MM.1S (cell line): ENCODE measurements at regions not wholly inside any gene's neighbourhood (a gene's known extent, or its start where the extent isn't known, plus 50 kb on each side); places are given as distances from the start of the nearest gene placed in this dataset.

Experiments
- DNase-seq: peaks from one replicate; pipeline ENCODE4 v3.0.0-alpha.2; 2015
- H2AFZ ChIP-seq: fragments of 300-600 bp; sonication (generic); 2 replicates; pipeline ENCODE4 v1.6.0; 2016; ENCODE audit warnings: antibody characterized with exemption, low read length
- H3F3A ChIP-seq: fragments of 300-600 bp; sonication (generic); 2 replicates; pipeline ENCODE4 v1.6.1; 2016; ENCODE audit warnings: mild to moderate bottlenecking, antibody characterized with exemption, low read length, moderate library complexity, mixed read lengths; ENCODE audit not compliant: insufficient read depth
- H3K27ac ChIP-seq: fragments of 300-600 bp; sonication (generic); 2 replicates; pipeline ENCODE4 v1.5.1; 2016; ENCODE audit warnings: mild to moderate bottlenecking, low read length
- H3K27me3 ChIP-seq: fragments of 300-600 bp; sonication (generic); replicated peaks from 2 replicates; pipeline ENCODE4 v1.6.0; 2016; ENCODE audit warnings: low read length; ENCODE audit not compliant: insufficient read depth
- H3K36me3 ChIP-seq: fragments of 300-600 bp; sonication (generic); replicated peaks from 2 replicates; pipeline ENCODE4 v1.6.1; 2016; ENCODE audit warnings: mild to moderate bottlenecking, low read length, mixed read lengths; ENCODE audit not compliant: insufficient read depth
- H3K4me1 ChIP-seq: fragments of 300-600 bp; sonication (generic); 2 replicates; pipeline ENCODE4 v1.6.1; 2016; ENCODE audit warnings: low read length, mixed read lengths
- H3K4me2 ChIP-seq: fragments of 300-600 bp; sonication (generic); 2 replicates; pipeline ENCODE4 v1.6.0; 2016; ENCODE audit warnings: low read depth, low read length
- H3K4me3 ChIP-seq: fragments of 300-600 bp; sonication (generic); 2 replicates; pipeline ENCODE4 v1.5.1; 2016; ENCODE audit warnings: low read length, mixed read lengths
- H3K79me2 ChIP-seq: fragments of 300-600 bp; sonication (generic); 2 replicates; pipeline ENCODE4 v1.6.1; 2016; ENCODE audit warnings: mixed run types, low read length, mixed read lengths
- H3K9ac ChIP-seq: fragments of 300-600 bp; sonication (generic); 2 replicates; pipeline ENCODE4 v1.6.1; 2016; ENCODE audit warnings: low read length, mixed read lengths
- H3K9me2 ChIP-seq: fragments of 300-600 bp; sonication (generic); replicated peaks from 2 replicates; pipeline ENCODE4 v1.6.1; 2016; ENCODE audit warnings: mild to moderate bottlenecking, low read length, mixed read lengths; ENCODE audit not compliant: insufficient read depth
- H3K9me3 ChIP-seq: fragments of 300-600 bp; sonication (generic); replicated peaks from 2 replicates; pipeline ENCODE4 v1.6.1; 2016; ENCODE audit warnings: mild to moderate bottlenecking, low read length, mixed read lengths; ENCODE audit not compliant: insufficient read depth
- H4K20me1 ChIP-seq: fragments of 300-600 bp; sonication (generic); 2 replicates; pipeline ENCODE4 v1.6.1; 2016; ENCODE audit warnings: mild to moderate bottlenecking, low read length, moderate library complexity, mixed read lengths; ENCODE audit not compliant: insufficient read depth
- EZH2 ChIP-seq: fragments of 300-600 bp; sonication (generic); optimal IDR thresholded peaks from 2 replicates; pipeline ENCODE3; 2017; ENCODE audit warnings: low read depth, mild to moderate bottlenecking, antibody characterized with exemption, low read length, mixed read lengths
- EZH2phosphoT487 ChIP-seq: fragments of 300-600 bp; sonication (generic); IDR thresholded peaks from 2 replicates; pipeline ENCODE4 v1.6.1; 2018; ENCODE audit warnings: antibody characterized with exemption, low read length
- TF ChIP-seq, protein P1 (sequence below): fragments of 300-600 bp; sonication (generic); IDR thresholded peaks from 2 replicates; pipeline ENCODE4 v1.5.1; 2016; ENCODE audit warnings: antibody characterized with exemption, low read length, mixed read lengths

DNA sequence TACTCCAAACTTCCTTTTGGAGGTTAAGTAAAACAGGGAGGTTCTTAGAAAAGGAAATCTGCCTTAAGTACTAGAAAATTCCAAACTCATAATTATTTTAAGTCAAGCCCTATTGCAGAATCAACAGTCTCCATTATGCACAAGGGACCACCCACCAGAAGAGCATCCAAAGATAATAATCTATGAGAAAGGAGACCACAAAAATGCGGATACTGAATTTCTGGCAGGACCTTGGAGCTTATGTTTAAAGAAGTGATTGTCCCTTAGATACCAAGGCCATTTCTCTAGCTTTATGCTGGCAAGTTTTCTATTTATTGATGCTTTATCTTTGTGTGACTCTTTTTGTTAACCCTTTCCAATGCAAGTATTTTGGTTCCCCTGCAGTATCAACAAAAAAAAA lies 404.0 kb upstream of the MMADHC start:
- no peak for DNase-seq
- no peak for TF ChIP-seq EZH2phosphoT487
- no peak for TF ChIP-seq EZH2
- TF ChIP-seq, protein P1, sequence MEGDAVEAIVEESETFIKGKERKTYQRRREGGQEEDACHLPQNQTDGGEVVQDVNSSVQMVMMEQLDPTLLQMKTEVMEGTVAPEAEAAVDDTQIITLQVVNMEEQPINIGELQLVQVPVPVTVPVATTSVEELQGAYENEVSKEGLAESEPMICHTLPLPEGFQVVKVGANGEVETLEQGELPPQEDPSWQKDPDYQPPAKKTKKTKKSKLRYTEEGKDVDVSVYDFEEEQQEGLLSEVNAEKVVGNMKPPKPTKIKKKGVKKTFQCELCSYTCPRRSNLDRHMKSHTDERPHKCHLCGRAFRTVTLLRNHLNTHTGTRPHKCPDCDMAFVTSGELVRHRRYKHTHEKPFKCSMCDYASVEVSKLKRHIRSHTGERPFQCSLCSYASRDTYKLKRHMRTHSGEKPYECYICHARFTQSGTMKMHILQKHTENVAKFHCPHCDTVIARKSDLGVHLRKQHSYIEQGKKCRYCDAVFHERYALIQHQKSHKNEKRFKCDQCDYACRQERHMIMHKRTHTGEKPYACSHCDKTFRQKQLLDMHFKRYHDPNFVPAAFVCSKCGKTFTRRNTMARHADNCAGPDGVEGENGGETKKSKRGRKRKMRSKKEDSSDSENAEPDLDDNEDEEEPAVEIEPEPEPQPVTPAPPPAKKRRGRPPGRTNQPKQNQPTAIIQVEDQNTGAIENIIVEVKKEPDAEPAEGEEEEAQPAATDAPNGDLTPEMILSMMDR = no peak
- Histone ChIP-seq H4K20me1 (no peaks in the 10 kb centered on the region), H2AFZ (no peak overlapping the region), H3K9ac (no peak overlapping the region), H3K4me3 (no peak overlapping the region), H3K79me2 (no peaks in the 10 kb centered on the region), H3K4me2 (no peak overlapping the region), H3K27ac (no peak overlapping the region), H3K9me3 (no peaks in the 10 kb centered on the region), H3K9me2 (no peaks in the 10 kb centered on the region), H3K36me3 (no peaks in the 10 kb centered on the region), H3K4me1 (no peaks in the 10 kb centered on the region), H3F3A (no peaks in the 10 kb centered on the region), H3K27me3 (no peaks in the 10 kb centered on the region)

DNA sequence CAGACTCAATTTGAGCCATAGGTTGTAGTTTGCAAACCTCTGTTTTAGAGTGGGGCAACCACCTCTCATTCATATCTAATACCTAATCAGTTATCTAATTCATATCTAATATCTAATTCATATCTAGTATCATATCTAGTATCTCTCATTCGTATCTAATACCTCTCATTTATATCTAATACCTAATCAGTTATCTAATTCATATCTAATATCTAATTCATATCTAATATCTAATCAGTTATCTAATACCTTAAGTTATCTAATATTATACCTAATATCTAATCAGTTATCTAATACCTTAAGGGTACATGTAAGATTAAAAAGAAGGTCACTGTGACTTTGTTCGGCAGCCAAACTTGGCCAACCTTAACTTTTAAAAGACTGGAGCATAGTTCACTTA lies 403.4 kb upstream of the MMADHC start:
- no peaks in the 10 kb centered on the region for H3K9me2 ChIP-seq
- H3K4me1 ChIP-seq = no peaks in the 10 kb centered on the region
- no peaks in the 10 kb centered on the region for H4K20me1 ChIP-seq
- no peaks in the 10 kb centered on the region for H3K27me3 ChIP-seq
- H3K27ac ChIP-seq = no peak overlapping the region
- H3K36me3 ChIP-seq = no peaks in the 10 kb centered on the region
- DNase-seq = no peak
- H3K9me3 ChIP-seq = no peaks in the 10 kb centered on the region
- H3F3A ChIP-seq = no peaks in the 10 kb centered on the region
- TF ChIP-seq EZH2phosphoT487 (no peak), EZH2 (no peak)
- TF ChIP-seq, protein P1 = no peak
- no peaks in the 10 kb centered on the region for H3K79me2 ChIP-seq
- H3K9ac ChIP-seq = no peak overlapping the region
- no peak overlapping the region for H3K4me2 ChIP-seq
- H3K4me3 ChIP-seq = no peak overlapping the region
- no peak overlapping the region for H2AFZ ChIP-seq

DNA sequence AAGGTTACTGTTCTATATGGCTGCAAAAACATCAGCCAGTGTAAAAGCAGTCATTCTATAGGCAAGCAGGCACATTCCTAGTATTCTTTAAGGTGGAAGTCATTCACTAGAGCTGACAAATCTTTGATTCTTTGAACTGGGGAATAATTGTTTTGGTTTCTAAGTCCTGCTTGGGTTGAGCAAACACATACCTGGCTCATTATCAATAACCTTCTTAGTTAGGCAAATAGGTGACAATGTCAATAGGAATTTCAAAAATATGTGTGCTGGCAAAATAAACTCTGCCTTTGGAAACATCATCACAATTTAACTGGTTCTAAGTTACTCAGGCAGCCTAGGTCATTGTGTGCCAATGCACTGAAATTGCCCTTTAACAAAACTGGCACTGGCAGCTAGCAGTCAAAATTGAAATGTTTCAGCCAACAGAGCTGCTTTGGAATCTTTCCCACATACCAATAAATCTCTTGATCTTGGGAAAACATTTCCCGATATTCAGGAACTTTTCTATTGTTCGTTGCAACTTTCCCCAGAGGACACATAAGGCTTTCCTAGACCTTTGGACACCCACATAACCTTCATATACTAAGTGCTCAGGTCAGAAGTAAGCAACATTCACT lies 402.0 kb upstream of the MMADHC start:
- Histone ChIP-seq H3K27me3 (no peaks in the 10 kb centered on the region), H3K9me2 (no peaks in the 10 kb centered on the region), H3K4me2 (no peak overlapping the region), H2AFZ (no peak overlapping the region), H3K4me3 (no peak overlapping the region), H3K79me2 (no peaks in the 10 kb centered on the region), H3K9me3 (no peaks in the 10 kb centered on the region), H3K4me1 (no peaks in the 10 kb centered on the region), H3K27ac (no peak overlapping the region), H3K36me3 (no peaks in the 10 kb centered on the region), H3K9ac (no peak overlapping the region), H4K20me1 (no peaks in the 10 kb centered on the region), H3F3A (no peaks in the 10 kb centered on the region)
- DNase-seq = no peak
- no peak for TF ChIP-seq EZH2
- TF ChIP-seq, protein P1 = no peak
- TF ChIP-seq EZH2phosphoT487 = no peak
